ENCODE measurements at regions not wholly inside any gene's neighbourhood (a gene's known extent, or its start where the extent isn't known, plus 50 kb on each side); places are given as distances from the start of the nearest gene placed in this dataset.

- no peaks in the 10 kb centered on the region for H3K27me3 Mint-ChIP-seq (ENCODE audit: low read depth, unreplicated experiment)
- no peak for FAIRE-seq
Observed at GRCh38 chrX:793216-793770, 162.7 kb downstream of the SHOX start.

GRCh38 chrX:791479-792034 lies 161.0 kb downstream of the SHOX start:
- Mint-ChIP-seq H3K27me3 (ENCODE audit: low read depth, unreplicated experiment) (no peaks in the 10 kb centered on the region), H3K4me1 (ENCODE audit: low read depth, unreplicated experiment) (no peaks in the 10 kb centered on the region), H3K27ac (ENCODE audit: unreplicated experiment) (no peak overlapping the region), H3K36me3 (ENCODE audit: low read depth, unreplicated experiment) (no peaks in the 10 kb centered on the region), H3K4me3 (ENCODE audit: unreplicated experiment) (no peak overlapping the region), H3K9me3 (ENCODE audit: unreplicated experiment) (peaks cover 6% of the 10 kb centered on the region)
- Histone ChIP-seq H3K4me2 (ENCODE audit: low read length) (no peak overlapping the region), H2AFZ (ENCODE audit: low read depth, low read length) (no peak overlapping the region), H3K4me1 (ENCODE audit: insufficient read depth, low read length) (no peaks in the 10 kb centered on the region), H3K27me3 (ENCODE audit: insufficient read depth, low read length) (no peaks in the 10 kb centered on the region), H3K79me2 (ENCODE audit: insufficient read depth, low read length) (no peaks in the 10 kb centered on the region), H4K20me1 (ENCODE audit: insufficient read depth, low read length) (no peaks in the 10 kb centered on the region), H3K27ac (ENCODE audit: low read depth, low read length) (no peak overlapping the region), H3K36me3 (ENCODE audit: insufficient read depth, low read length) (no peaks in the 10 kb centered on the region), H3K4me3 (ENCODE audit: insufficient read depth, low read depth, low read length) (no peak overlapping the region), H3K9me3 (ENCODE audit: insufficient read depth, low read depth, low read length) (peaks cover 9% of the 10 kb centered on the region), H3K9ac (ENCODE audit: low read length) (no peak overlapping the region)
- TF ChIP-seq EZH2 (IDR thresholded peaks at IDR 0.05; ENCODE audit: insufficient read depth, low read length) (no peak), CTCF (IDR thresholded peaks at IDR 0.05; ENCODE audit: insufficient read depth, low read depth, low read length) (no peak)
- FAIRE-seq (no peak), DNase-seq (ENCODE audit: low read depth) (no peak)

More at GRCh38 chrX:793216-793770, 162.7 kb downstream of the SHOX start:
- no peak overlapping the region for H2AFZ ChIP-seq (ENCODE audit: low read depth, low read length)
- H3K36me3 Mint-ChIP-seq (ENCODE audit: low read depth, unreplicated experiment), result no peaks in the 10 kb centered on the region
- H3K4me1 ChIP-seq (ENCODE audit: insufficient read depth, low read length), result no peaks in the 10 kb centered on the region
- H3K27me3 ChIP-seq (ENCODE audit: insufficient read depth, low read length), result no peaks in the 10 kb centered on the region
- peaks cover 6% of the 10 kb centered on the region for H3K9me3 Mint-ChIP-seq (ENCODE audit: unreplicated experiment)
- no peak overlapping the region for H3K9ac ChIP-seq (ENCODE audit: low read length)
- TF ChIP-seq EZH2 (IDR thresholded peaks at IDR 0.05; ENCODE audit: insufficient read depth, low read length) (no peak), CTCF (IDR thresholded peaks at IDR 0.05; ENCODE audit: insufficient read depth, low read depth, low read length) (no peak)
- H3K4me3 ChIP-seq (ENCODE audit: insufficient read depth, low read depth, low read length), result no peak overlapping the region
- no peak for DNase-seq (ENCODE audit: low read depth)
- no peaks in the 10 kb centered on the region for H3K4me1 Mint-ChIP-seq (ENCODE audit: low read depth, unreplicated experiment)
- no peaks in the 10 kb centered on the region for H4K20me1 ChIP-seq (ENCODE audit: insufficient read depth, low read length)
- no peak overlapping the region for H3K4me2 ChIP-seq (ENCODE audit: low read length)
- no peak overlapping the region for H3K4me3 Mint-ChIP-seq (ENCODE audit: unreplicated experiment)
- H3K36me3 ChIP-seq (ENCODE audit: insufficient read depth, low read length), result no peaks in the 10 kb centered on the region
- no peak overlapping the region for H3K27ac Mint-ChIP-seq (ENCODE audit: unreplicated experiment)
- peaks cover 9% of the 10 kb centered on the region for H3K9me3 ChIP-seq (ENCODE audit: insufficient read depth, low read depth, low read length)
- no peaks in the 10 kb centered on the region for H3K79me2 ChIP-seq (ENCODE audit: insufficient read depth, low read length)
- no peak overlapping the region for H3K27ac ChIP-seq (ENCODE audit: low read depth, low read length)

- no peak for DNase-seq (ENCODE audit: low read depth)
- H4K20me1 ChIP-seq (ENCODE audit: insufficient read depth, low read length), result no peaks in the 10 kb centered on the region
- no peaks in the 10 kb centered on the region for H3K4me1 Mint-ChIP-seq (ENCODE audit: low read depth, unreplicated experiment)
- no peak overlapping the region for H3K27ac Mint-ChIP-seq (ENCODE audit: unreplicated experiment)
- H3K9me3 Mint-ChIP-seq (ENCODE audit: unreplicated experiment), result peaks cover 6% of the 10 kb centered on the region
- no peak overlapping the region for H3K4me3 ChIP-seq (ENCODE audit: insufficient read depth, low read depth, low read length)
- no peaks in the 10 kb centered on the region for H3K27me3 Mint-ChIP-seq (ENCODE audit: low read depth, unreplicated experiment)
- H3K9me3 ChIP-seq (ENCODE audit: insufficient read depth, low read depth, low read length), result peaks cover 9% of the 10 kb centered on the region
- H3K4me1 ChIP-seq (ENCODE audit: insufficient read depth, low read length), result no peaks in the 10 kb centered on the region
- no peaks in the 10 kb centered on the region for H3K79me2 ChIP-seq (ENCODE audit: insufficient read depth, low read length)
- TF ChIP-seq EZH2 (IDR thresholded peaks at IDR 0.05; ENCODE audit: insufficient read depth, low read length), result no peak
- no peak for TF ChIP-seq CTCF (IDR thresholded peaks at IDR 0.05; ENCODE audit: insufficient read depth, low read depth, low read length)
- H3K9ac ChIP-seq (ENCODE audit: low read length), result no peak overlapping the region
- no peak overlapping the region for H3K27ac ChIP-seq (ENCODE audit: low read depth, low read length)
- no peak for FAIRE-seq
- no peaks in the 10 kb centered on the region for H3K36me3 ChIP-seq (ENCODE audit: insufficient read depth, low read length)
- H3K27me3 ChIP-seq (ENCODE audit: insufficient read depth, low read length), result no peaks in the 10 kb centered on the region
- H3K4me3 Mint-ChIP-seq (ENCODE audit: unreplicated experiment), result no peak overlapping the region
- H3K36me3 Mint-ChIP-seq (ENCODE audit: low read depth, unreplicated experiment), result no peaks in the 10 kb centered on the region
- no peak overlapping the region for H2AFZ ChIP-seq (ENCODE audit: low read depth, low read length)
- H3K4me2 ChIP-seq (ENCODE audit: low read length), result no peak overlapping the region
Observed at GRCh38 chrX:790783-791360, 160.3 kb downstream of the SHOX start.
